ENCODE measurements at regions not wholly inside any gene's neighbourhood (a gene's known extent, or its start where the extent isn't known, plus 50 kb on each side); places are given as distances from the start of the nearest gene placed in this dataset.
"Not testable (repeated sequence)": the region's sequence is repeated elsewhere in the genome, so short reads cannot be mapped to it uniquely, and the experiment has no call there.

- Histone ChIP-seq H3K4me3 (ENCODE audit: low read depth in 1 of 2, low read length in 2 of 2) (peak overlapping the region in 1 of 2 donors; percentile 1), H3K27me3 (ENCODE audit: control insufficient read depth in 1 of 2, insufficient read depth in 2 of 2, low read length in 2 of 2) (no peaks in the 10 kb centered on the region), H3K4me1 (ENCODE audit: control insufficient read depth in 2 of 2, insufficient read depth in 2 of 2, low read length in 1 of 2) (no peaks in the 10 kb centered on the region), H3K27ac (ENCODE audit: low read depth in 2 of 2, low read length in 1 of 2) (peak overlapping the region; percentile 67 to 80), H3K36me3 (ENCODE audit: control insufficient read depth in 2 of 2, insufficient read depth in 2 of 2, low read length in 1 of 2) (no peaks in the 10 kb centered on the region), H3K9me3 (ENCODE audit: control insufficient read depth in 2 of 2, insufficient read depth in 1 of 2, low read depth in 1 of 2, low read length in 1 of 2) (no peaks in the 10 kb centered on the region)
- 50 to 51% methylated on average over 29 of the region's 29 CpGs for WGBS, 2 donors
Observed at GRCh38 chr17:19470530-19471261, 59.7 kb downstream of the RNF112 start.

GRCh38 chr17:19474405-19474804 is 59.2 kb upstream of the SLC47A1 start:
- H3K36me3 ChIP-seq (ENCODE audit: control insufficient read depth in 2 of 2, insufficient read depth in 2 of 2, low read length in 1 of 2); H3K4me1 ChIP-seq (ENCODE audit: control insufficient read depth in 2 of 2, insufficient read depth in 2 of 2, low read length in 1 of 2); H3K27ac ChIP-seq (ENCODE audit: low read depth in 2 of 2, low read length in 1 of 2); H3K27me3 ChIP-seq (ENCODE audit: control insufficient read depth in 1 of 2, insufficient read depth in 2 of 2, low read length in 2 of 2); H3K9me3 ChIP-seq (ENCODE audit: control insufficient read depth in 2 of 2, insufficient read depth in 1 of 2, low read depth in 1 of 2, low read length in 1 of 2); H3K4me3 ChIP-seq (ENCODE audit: low read depth in 1 of 2, low read length in 2 of 2): not testable (repeated sequence)
- 88 to 91% methylated on average over 3 of the region's 3 CpGs for WGBS, 2 donors

- H3K27ac ChIP-seq (ENCODE audit: low read depth in 2 of 2, low read length in 1 of 2); H3K4me3 ChIP-seq (ENCODE audit: low read depth in 1 of 2, low read length in 2 of 2); H3K9me3 ChIP-seq (ENCODE audit: control insufficient read depth in 2 of 2, insufficient read depth in 1 of 2, low read depth in 1 of 2, low read length in 1 of 2); H3K36me3 ChIP-seq (ENCODE audit: control insufficient read depth in 2 of 2, insufficient read depth in 2 of 2, low read length in 1 of 2); H3K27me3 ChIP-seq (ENCODE audit: control insufficient read depth in 1 of 2, insufficient read depth in 2 of 2, low read length in 2 of 2); H3K4me1 ChIP-seq (ENCODE audit: control insufficient read depth in 2 of 2, insufficient read depth in 2 of 2, low read length in 1 of 2): not testable (repeated sequence)
- WGBS, 2 donors: 96 to 98% methylated on average over 9 to 31 of the region's 31 CpGs
Observed at GRCh38 chr17:19475800-19476199, 57.9 kb upstream of the SLC47A1 start.

GRCh38 chr17:19482576-19482975 is 51.1 kb upstream of the SLC47A1 start:
- H3K27ac ChIP-seq (ENCODE audit: low read depth in 2 of 2, low read length in 1 of 2): no peak overlapping the region
- 30 to 36% methylated on average over 1 of the region's 1 CpG for WGBS, 2 donors
- no peak overlapping the region for H3K4me3 ChIP-seq (ENCODE audit: low read depth in 1 of 2, low read length in 2 of 2)
- peaks cover 0 to 5% of the 10 kb centered on the region in 2 donors for H3K4me1 ChIP-seq (ENCODE audit: control insufficient read depth in 2 of 2, insufficient read depth in 2 of 2, low read length in 1 of 2)
- no peaks in the 10 kb centered on the region for H3K27me3 ChIP-seq (ENCODE audit: control insufficient read depth in 1 of 2, insufficient read depth in 2 of 2, low read length in 2 of 2)
- H3K36me3 ChIP-seq (ENCODE audit: control insufficient read depth in 2 of 2, insufficient read depth in 2 of 2, low read length in 1 of 2): no peaks in the 10 kb centered on the region
- H3K9me3 ChIP-seq (ENCODE audit: control insufficient read depth in 2 of 2, insufficient read depth in 1 of 2, low read depth in 1 of 2, low read length in 1 of 2): no peaks in the 10 kb centered on the region
